A549 (cell line): ENCODE measurements at regions not wholly inside any gene's neighbourhood (a gene's known extent, or its start where the extent isn't known, plus 50 kb on each side); places are given as distances from the start of the nearest gene placed in this dataset.

Source experiments
- ATAC-seq, 2 experiments: fragments of 200-7000 bp in 1 of 2; fragments of >200 bp in 1 of 2; cut with Nextera tagmentation in 1 of 2; cut with Tn5 transposase in 1 of 2; 3 replicates each; pipeline versions ENCODE4 v1.8.0 to v1.9.1; 2018 to 2020; ENCODE audit warnings: mild to moderate bottlenecking in 1 of 2, moderate library complexity in 1 of 2
- CTCF ChIA-PET: fragments of 300-600 bp; sonication (Branson Sonifier 250); formaldehyde crosslinking; extraction: SDS; loops from one replicate; lab custom pipeline; 2021; ENCODE audit warnings: antibody characterized with exemption, inconsistent platforms; lab: Yijun Ruan, JAX
- POLR2A ChIA-PET: fragments of 350-600 bp; formaldehyde crosslinking; extraction: SDS; loops from one replicate; lab custom pipeline; 2021; ENCODE audit warnings: antibody characterized with exemption, inconsistent platforms; lab: Yijun Ruan, JAX
- DNase-seq, 2 experiments: peaks; one replicate each; pipeline versions ENCODE4 v3.0.0 to v3.0.0-alpha.2; 2011 to 2016; ENCODE audit warnings: low read depth in 1 of 2, low spot score in 1 of 2
- FAIRE-seq: peaks from 2 replicates; lab custom pipeline; 2011; peaks lifted over from hg19 to GRCh38; lab: Jason Lieb, UNC
- H3K27ac ChIP-seq, 2 experiments: fragments of >200 bp; sonication (Bioruptor Twin); formaldehyde crosslinking; 3 replicates each; pipeline ENCODE4 v1.5.1; 2016 to 2017
- H3K4me1 ChIP-seq: fragments of >200 bp; sonication (Bioruptor Twin); formaldehyde crosslinking; 3 replicates; pipeline ENCODE4 v1.6.1; 2016
- H3K4me2 ChIP-seq: fragments of >200 bp; sonication (Bioruptor Twin); formaldehyde crosslinking; 3 replicates; pipeline ENCODE4 v1.6.1; 2016
- H3K4me3 ChIP-seq: fragments of >200 bp; sonication (Bioruptor Twin); formaldehyde crosslinking; 3 replicates; pipeline ENCODE4 v1.5.1; 2016
- H3K9me3 ChIP-seq: fragments of >200 bp; sonication (Bioruptor Twin); formaldehyde crosslinking; 3 replicates; pipeline ENCODE4 v1.6.1; 2016
- BCL3 ChIP-seq: fragments of >200 bp; sonication (Bioruptor Twin); formaldehyde crosslinking; IDR thresholded peaks from 3 replicates; pipeline ENCODE4 v1.6.1; 2016
- BHLHE40 ChIP-seq: IDR thresholded peaks from 2 replicates; pipeline ENCODE4 v1.6.1; 2012; ENCODE audit warnings: low read depth, low read length, inconsistent platforms
- CEBPB ChIP-seq, 2 experiments: fragments of >200 bp in 1 of 2; sonication (Bioruptor Twin) in 1 of 2; formaldehyde crosslinking in 1 of 2; IDR thresholded peaks; 2 replicates each; pipeline ENCODE4 v1.6.1; 2012 to 2016
- CHD4 ChIP-seq: fragments of 200-600 bp; sonication (generic); IDR thresholded peaks from 2 replicates; pipeline ENCODE4 v1.6.1; 2016; ENCODE audit warnings: antibody characterized with exemption, mild to moderate bottlenecking, borderline replicate concordance
- EHF ChIP-seq: fragments of 250-450 bp; sonication (Bioruptor Pico); IDR thresholded peaks from 2 replicates; pipeline ENCODE4 v1.5.0; 2020; ENCODE audit warnings: mild to moderate bottlenecking
- ESRRA ChIP-seq: fragments of 150-350 bp; IDR thresholded peaks from 2 replicates; pipeline ENCODE4 v1.6.1; 2014; ENCODE audit warnings: mild to moderate bottlenecking, low read length, borderline replicate concordance
- GATA3 ChIP-seq: IDR thresholded peaks from 2 replicates; pipeline ENCODE4 v1.6.1; 2012; ENCODE audit warnings: borderline replicate concordance
- HDAC2 ChIP-seq: fragments of 200-600 bp; sonication (generic); IDR thresholded peaks from 2 replicates; pipeline ENCODE4 v1.6.1; 2016
- HES2 ChIP-seq: fragments of >200 bp; sonication (Bioruptor Twin); formaldehyde crosslinking; IDR thresholded peaks from 2 replicates; pipeline ENCODE4 v1.6.1; 2016
- HOXA7 ChIP-seq: fragments of 250-450 bp; sonication (Bioruptor Pico); IDR thresholded peaks from 2 replicates; pipeline ENCODE4 v1.5.0; 2020; ENCODE audit warnings: mild to moderate bottlenecking, moderate library complexity
- HOXB13 ChIP-seq: fragments of 250-450 bp; sonication (Bioruptor Pico); IDR thresholded peaks from 2 replicates; pipeline ENCODE4 v1.5.0; 2020; ENCODE audit warnings: low read depth, mild to moderate bottlenecking, moderate library complexity
- KDM1A ChIP-seq: fragments of 200-600 bp; sonication (generic); IDR thresholded peaks from 2 replicates; pipeline ENCODE4 v1.6.1; 2016; ENCODE audit warnings: low read depth, mild to moderate bottlenecking
- MAFK ChIP-seq: fragments of 450-650 bp; IDR thresholded peaks from 2 replicates; pipeline ENCODE4 v1.6.1; 2014; ENCODE audit not compliant: partially characterized antibody
- NPAS2 ChIP-seq: fragments of 250-450 bp; sonication (Bioruptor Pico); IDR thresholded peaks from 2 replicates; pipeline ENCODE4 v1.8.0; 2022; ENCODE audit warnings: mild to moderate bottlenecking, moderate library complexity, borderline replicate concordance
- NR3C1 ChIP-seq: fragments of >200 bp; sonication (Bioruptor Twin); formaldehyde crosslinking; IDR thresholded peaks from 3 replicates; pipeline ENCODE4 v1.6.1; 2017
- POLR2A ChIP-seq: IDR thresholded peaks from 2 replicates; pipeline ENCODE4 v1.6.1; 2012; ENCODE audit warnings: mild to moderate bottlenecking, low read length
- POLR2AphosphoS2 ChIP-seq: conservative IDR thresholded peaks from 2 replicates; pipeline ENCODE4 v1.6.1; 2012; ENCODE audit warnings: low read length, improper control_type of control experiment, inconsistent platforms
- RARB ChIP-seq: fragments of 250-450 bp; sonication (Bioruptor Pico); IDR thresholded peaks from 2 replicates; pipeline ENCODE4 v1.8.0; 2021; ENCODE audit warnings: mild to moderate bottlenecking, moderate library complexity
- RFX5 ChIP-seq: fragments of 450-650 bp; IDR thresholded peaks from 2 replicates; pipeline ENCODE4 v1.7.1; 2014; ENCODE audit warnings: antibody characterized with exemption, mild to moderate bottlenecking, moderate library complexity
- RNF2 ChIP-seq: fragments of 200-600 bp; sonication (generic); IDR thresholded peaks from 2 replicates; pipeline ENCODE4 v1.6.1; 2016; ENCODE audit warnings: low read depth, mild to moderate bottlenecking, antibody characterized with exemption, moderate library complexity, borderline replicate concordance
- SMC3 ChIP-seq: fragments of >200 bp; sonication (Bioruptor Twin); formaldehyde crosslinking; IDR thresholded peaks from 3 replicates; pipeline ENCODE4 v1.6.1; 2018; ENCODE audit warnings: inconsistent platforms
- ZNF302 ChIP-seq: fragments of 250-450 bp; sonication (Bioruptor Pico); IDR thresholded peaks from 2 replicates; pipeline ENCODE4 v1.9.0; 2021; ENCODE audit warnings: inconsistent platforms, mild to moderate bottlenecking, moderate library complexity
- WGBS: methylation state at CpG from one replicate; pipeline ENCODE4 v1.1.6; 2017; ENCODE audit errors: missing lambda C conversion rate; 5-methylcytosine and 5-hydroxymethylcytosine counted together
- TF ChIP-seq, protein P1 (sequence below): fragments of >200 bp; sonication (Bioruptor Twin); formaldehyde crosslinking; IDR thresholded peaks from 3 replicates; pipeline ENCODE4 v1.5.1; 2016
- TF ChIP-seq, protein P2 (sequence below): fragments of 200-600 bp; sonication (generic); IDR thresholded peaks from 2 replicates; pipeline ENCODE4 v1.6.1; 2016; ENCODE audit warnings: antibody characterized with exemption, mild to moderate bottlenecking, moderate library complexity

DNA sequence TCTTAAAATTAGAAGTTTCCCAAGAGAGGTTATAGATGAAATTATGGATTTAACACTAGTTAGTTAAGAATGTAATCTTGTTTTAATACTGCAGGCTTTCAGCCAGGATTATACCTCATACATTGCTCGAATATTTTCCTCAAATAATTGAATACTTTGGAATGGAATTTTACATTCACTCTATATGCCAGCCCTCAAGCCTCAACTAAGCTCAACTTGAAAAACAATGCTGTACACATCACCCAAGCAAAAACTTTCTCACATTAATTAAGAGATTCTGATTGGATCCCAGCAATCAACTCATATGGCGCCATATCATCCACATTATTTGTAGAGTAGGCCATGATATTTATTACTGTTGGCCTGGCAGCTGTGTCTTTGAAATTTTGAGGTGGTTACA lies 710.7 kb upstream of the ADAMTS5 start:
- Histone ChIP-seq H3K27ac (no peak overlapping the region), H3K4me2 (no peak overlapping the region), H3K4me1 (no peaks in the 10 kb centered on the region), H3K9me3 (no peaks in the 10 kb centered on the region), H3K4me3 (no peak overlapping the region)
- WGBS = 2% methylated on average over 2 of the region's 2 CpGs
- FAIRE-seq (no peak), DNase-seq (no peak)
- ChIA-PET POLR2A (no interaction called here), CTCF (no interaction called here)
- no peak for TF ChIP-seq POLR2AphosphoS2
- TF ChIP-seq, protein P1, sequence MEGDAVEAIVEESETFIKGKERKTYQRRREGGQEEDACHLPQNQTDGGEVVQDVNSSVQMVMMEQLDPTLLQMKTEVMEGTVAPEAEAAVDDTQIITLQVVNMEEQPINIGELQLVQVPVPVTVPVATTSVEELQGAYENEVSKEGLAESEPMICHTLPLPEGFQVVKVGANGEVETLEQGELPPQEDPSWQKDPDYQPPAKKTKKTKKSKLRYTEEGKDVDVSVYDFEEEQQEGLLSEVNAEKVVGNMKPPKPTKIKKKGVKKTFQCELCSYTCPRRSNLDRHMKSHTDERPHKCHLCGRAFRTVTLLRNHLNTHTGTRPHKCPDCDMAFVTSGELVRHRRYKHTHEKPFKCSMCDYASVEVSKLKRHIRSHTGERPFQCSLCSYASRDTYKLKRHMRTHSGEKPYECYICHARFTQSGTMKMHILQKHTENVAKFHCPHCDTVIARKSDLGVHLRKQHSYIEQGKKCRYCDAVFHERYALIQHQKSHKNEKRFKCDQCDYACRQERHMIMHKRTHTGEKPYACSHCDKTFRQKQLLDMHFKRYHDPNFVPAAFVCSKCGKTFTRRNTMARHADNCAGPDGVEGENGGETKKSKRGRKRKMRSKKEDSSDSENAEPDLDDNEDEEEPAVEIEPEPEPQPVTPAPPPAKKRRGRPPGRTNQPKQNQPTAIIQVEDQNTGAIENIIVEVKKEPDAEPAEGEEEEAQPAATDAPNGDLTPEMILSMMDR = no peak
- TF ChIP-seq CEBPB (IDR thresholded peaks at IDR 0.05) = no peak
- no peak for TF ChIP-seq KDM1A
- no peak for TF ChIP-seq MAFK
- no peak for TF ChIP-seq SMC3
- TF ChIP-seq RARB (CRISPR knock-in tag) = no peak
- no peak for TF ChIP-seq HOXB13 (CRISPR knock-in tag)
- TF ChIP-seq HDAC2 = no peak
- TF ChIP-seq HES2 = no peak
- TF ChIP-seq GATA3 = no peak
- TF ChIP-seq POLR2A = no peak
- no peak for TF ChIP-seq NPAS2 (CRISPR knock-in tag)
- no peak for TF ChIP-seq ESRRA
- no peak for TF ChIP-seq EHF
- TF ChIP-seq, all 56 proteins: peak for 0
- ATAC-seq = no peak

- H3K9me3 ChIP-seq = no peaks in the 10 kb centered on the region
- WGBS = 44% methylated on average over 4 of the region's 4 CpGs
- H3K4me2 ChIP-seq = no peak overlapping the region
- no peaks in the 10 kb centered on the region for H3K4me1 ChIP-seq
- DNase-seq (no peak), FAIRE-seq (no peak), ATAC-seq (no peak)
- no peak for TF ChIP-seq NPAS2 (CRISPR knock-in tag)
- TF ChIP-seq HOXA7 (CRISPR knock-in tag) = no peak
- TF ChIP-seq CHD4 = no peak
- TF ChIP-seq RNF2 = no peak
- no peak for TF ChIP-seq BCL3
- no peak for TF ChIP-seq NR3C1
- TF ChIP-seq SMC3 = no peak
- TF ChIP-seq ZNF302 (CRISPR knock-in tag) = no peak
- TF ChIP-seq GATA3 = no peak
- TF ChIP-seq, protein P2, sequence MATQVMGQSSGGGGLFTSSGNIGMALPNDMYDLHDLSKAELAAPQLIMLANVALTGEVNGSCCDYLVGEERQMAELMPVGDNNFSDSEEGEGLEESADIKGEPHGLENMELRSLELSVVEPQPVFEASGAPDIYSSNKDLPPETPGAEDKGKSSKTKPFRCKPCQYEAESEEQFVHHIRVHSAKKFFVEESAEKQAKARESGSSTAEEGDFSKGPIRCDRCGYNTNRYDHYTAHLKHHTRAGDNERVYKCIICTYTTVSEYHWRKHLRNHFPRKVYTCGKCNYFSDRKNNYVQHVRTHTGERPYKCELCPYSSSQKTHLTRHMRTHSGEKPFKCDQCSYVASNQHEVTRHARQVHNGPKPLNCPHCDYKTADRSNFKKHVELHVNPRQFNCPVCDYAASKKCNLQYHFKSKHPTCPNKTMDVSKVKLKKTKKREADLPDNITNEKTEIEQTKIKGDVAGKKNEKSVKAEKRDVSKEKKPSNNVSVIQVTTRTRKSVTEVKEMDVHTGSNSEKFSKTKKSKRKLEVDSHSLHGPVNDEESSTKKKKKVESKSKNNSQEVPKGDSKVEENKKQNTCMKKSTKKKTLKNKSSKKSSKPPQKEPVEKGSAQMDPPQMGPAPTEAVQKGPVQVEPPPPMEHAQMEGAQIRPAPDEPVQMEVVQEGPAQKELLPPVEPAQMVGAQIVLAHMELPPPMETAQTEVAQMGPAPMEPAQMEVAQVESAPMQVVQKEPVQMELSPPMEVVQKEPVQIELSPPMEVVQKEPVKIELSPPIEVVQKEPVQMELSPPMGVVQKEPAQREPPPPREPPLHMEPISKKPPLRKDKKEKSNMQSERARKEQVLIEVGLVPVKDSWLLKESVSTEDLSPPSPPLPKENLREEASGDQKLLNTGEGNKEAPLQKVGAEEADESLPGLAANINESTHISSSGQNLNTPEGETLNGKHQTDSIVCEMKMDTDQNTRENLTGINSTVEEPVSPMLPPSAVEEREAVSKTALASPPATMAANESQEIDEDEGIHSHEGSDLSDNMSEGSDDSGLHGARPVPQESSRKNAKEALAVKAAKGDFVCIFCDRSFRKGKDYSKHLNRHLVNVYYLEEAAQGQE = no peak
- no peak for TF ChIP-seq MAFK
- TF ChIP-seq, protein P1 = no peak
- TF ChIP-seq BHLHE40 = no peak
- TF ChIP-seq RFX5 = no peak
- no peak for TF ChIP-seq RARB (CRISPR knock-in tag)
- no peak for TF ChIP-seq POLR2A
- ChIA-PET POLR2A (no interaction called here), CTCF (no interaction called here)
- no peak overlapping the region for H3K4me3 ChIP-seq
- H3K27ac ChIP-seq = no peak overlapping the region
Observed at GRCh38 chr21:27675306-27675705, 708.4 kb upstream of the ADAMTS5 start.
